ENCODE measurements at regions not wholly inside any gene's neighbourhood (a gene's known extent, or its start where the extent isn't known, plus 50 kb on each side); places are given as distances from the start of the nearest gene placed in this dataset.
A peak's percentile ranks its signal among the peaks of the same experiment; 100 is the strongest.

GRCh38 chrX:131703646-131704045 is 159.8 kb downstream of the OR13H1 start:
- no peak for DNase-seq (ENCODE audit: low read depth in 2 of 2)

GRCh38 chrX:131704136-131704695 is 160.3 kb downstream of the OR13H1 start:
- DNase-seq (ENCODE audit: low read depth in 2 of 2) = peak in 1 of 2 donors; percentile 52

GRCh38 chrX:131709553-131709952 is 165.7 kb downstream of the OR13H1 start:
- DNase-seq (ENCODE audit: low read depth in 2 of 2) = no peak

- no peak for DNase-seq (ENCODE audit: low read depth in 2 of 2)
Observed at GRCh38 chrX:131711478-131711867, 167.6 kb downstream of the OR13H1 start.

GRCh38 chrX:131723646-131724045 is 179.8 kb downstream of the OR13H1 start:
- no peak for DNase-seq (ENCODE audit: low read depth in 2 of 2)

GRCh38 chrX:131724292-131724691 is 180.4 kb downstream of the OR13H1 start:
- DNase-seq (ENCODE audit: low read depth in 2 of 2) = no peak

- DNase-seq (ENCODE audit: low read depth in 2 of 2) = no peak
Observed at GRCh38 chrX:131725001-131725654, 181.3 kb downstream of the OR13H1 start.

GRCh38 chrX:131727778-131728177 is 183.9 kb downstream of the OR13H1 start:
- no peak for DNase-seq (ENCODE audit: low read depth in 2 of 2)

- peak in 1 of 2 donors; percentile 45 for DNase-seq (ENCODE audit: low read depth in 2 of 2)
Observed at GRCh38 chrX:131728295-131729145, 184.6 kb downstream of the OR13H1 start.

GRCh38 chrX:131729295-131729694 is 185.4 kb downstream of the OR13H1 start:
- DNase-seq (ENCODE audit: low read depth in 2 of 2) = peak in 1 of 2 donors; percentile 57

- no peak for DNase-seq (ENCODE audit: low read depth in 2 of 2)
Observed at GRCh38 chrX:131734621-131735020, 190.7 kb downstream of the OR13H1 start.

- no peak for DNase-seq (ENCODE audit: low read depth in 2 of 2)
Observed at GRCh38 chrX:131735127-131735526, 191.3 kb downstream of the OR13H1 start.

- no peak for DNase-seq (ENCODE audit: low read depth in 2 of 2)
Observed at GRCh38 chrX:131739823-131740222, 195.9 kb downstream of the OR13H1 start.

- DNase-seq (ENCODE audit: low read depth in 2 of 2) = peak in 1 of 2 donors; percentile 35
Observed at GRCh38 chrX:131741103-131741581, 197.3 kb downstream of the OR13H1 start.

- no peak for DNase-seq (ENCODE audit: low read depth in 2 of 2)
Observed at GRCh38 chrX:131745942-131746489, 202.1 kb downstream of the OR13H1 start.

GRCh38 chrX:131746491-131746968 is 202.7 kb downstream of the OR13H1 start:
- DNase-seq (ENCODE audit: low read depth in 2 of 2) = peak in 1 of 2 donors; percentile 46

GRCh38 chrX:131747173-131747572 is 203.3 kb downstream of the OR13H1 start:
- no peak for DNase-seq (ENCODE audit: low read depth in 2 of 2)

- no peak for DNase-seq (ENCODE audit: low read depth in 2 of 2)
Observed at GRCh38 chrX:131752493-131753198, 208.8 kb downstream of the OR13H1 start.

- no peak for DNase-seq (ENCODE audit: low read depth in 2 of 2)
Observed at GRCh38 chrX:131762802-131763234, 218.9 kb downstream of the OR13H1 start.

- DNase-seq (ENCODE audit: low read depth in 2 of 2) = no peak
Observed at GRCh38 chrX:131763674-131764073, 219.8 kb downstream of the OR13H1 start.

- DNase-seq (ENCODE audit: low read depth in 2 of 2) = no peak
Observed at GRCh38 chrX:131764216-131764615, 220.3 kb downstream of the OR13H1 start.
